Activated CD8-positive, alpha-beta T cell treated with anti-CD3 and anti-CD28 coated beads for 36 hours (primary cell): ENCODE measurements at regions not wholly inside any gene's neighbourhood (a gene's known extent, or its start where the extent isn't known, plus 50 kb on each side); places are given as distances from the start of the nearest gene placed in this dataset.

Experiments
- ATAC-seq: fragments of 200-7000 bp; cut with Tn5 transposase; one replicate; pipeline ENCODE4 v1.10.0; 2021; ENCODE audit warnings: mild to moderate bottlenecking, moderate library complexity
- CTCF ChIA-PET: fragments of 350-600 bp; sonication (Branson Sonifier 250); formaldehyde crosslinking; loops from one replicate; lab custom pipeline; 2021; ENCODE audit warnings: antibody characterized with exemption; lab: Charles Lee
- POLR2A ChIA-PET: fragments of 350-600 bp; sonication (Branson Sonifier 250); formaldehyde crosslinking; loops from one replicate; lab custom pipeline; 2021; ENCODE audit warnings: antibody characterized with exemption; lab: Charles Lee
- DNase-seq: peaks from one replicate; pipeline ENCODE4 v3.0.0-alpha.2; 2020
- H3K27ac Mint-ChIP-seq: one replicate; pipeline ENCODE4 v1.8.0; 2021; ENCODE audit warnings: mild to moderate bottlenecking, mixed read lengths
- H3K27me3 Mint-ChIP-seq: one replicate; pipeline ENCODE4 v1.8.0; 2021; ENCODE audit warnings: mixed read lengths
- H3K36me3 Mint-ChIP-seq: one replicate; pipeline ENCODE4 v1.8.0; 2021; ENCODE audit warnings: low read depth, mixed read lengths
- H3K4me1 Mint-ChIP-seq: one replicate; pipeline ENCODE4 v1.8.0; 2021; ENCODE audit warnings: low read depth, mixed read lengths
- H3K4me3 Mint-ChIP-seq: one replicate; pipeline ENCODE4 v1.8.0; 2021; ENCODE audit warnings: mild to moderate bottlenecking, moderate library complexity, mixed read lengths
- H3K9me3 Mint-ChIP-seq: one replicate; pipeline ENCODE4 v1.8.0; 2021; ENCODE audit warnings: mixed read lengths
- intact Hi-C: fragments of 100-400 bp; cut with micrococcal nuclease; formaldehyde crosslinking; loops from one replicate; pipeline ENCODE4 v1.10.0; 2022
- TF ChIP-seq, protein P1 (sequence below): fragments of 200-600 bp; IDR thresholded peaks from one replicate; pipeline ENCODE4 v1.8.0; 2022; ENCODE audit warnings: antibody characterized with exemption, mild to moderate bottlenecking

DNA sequence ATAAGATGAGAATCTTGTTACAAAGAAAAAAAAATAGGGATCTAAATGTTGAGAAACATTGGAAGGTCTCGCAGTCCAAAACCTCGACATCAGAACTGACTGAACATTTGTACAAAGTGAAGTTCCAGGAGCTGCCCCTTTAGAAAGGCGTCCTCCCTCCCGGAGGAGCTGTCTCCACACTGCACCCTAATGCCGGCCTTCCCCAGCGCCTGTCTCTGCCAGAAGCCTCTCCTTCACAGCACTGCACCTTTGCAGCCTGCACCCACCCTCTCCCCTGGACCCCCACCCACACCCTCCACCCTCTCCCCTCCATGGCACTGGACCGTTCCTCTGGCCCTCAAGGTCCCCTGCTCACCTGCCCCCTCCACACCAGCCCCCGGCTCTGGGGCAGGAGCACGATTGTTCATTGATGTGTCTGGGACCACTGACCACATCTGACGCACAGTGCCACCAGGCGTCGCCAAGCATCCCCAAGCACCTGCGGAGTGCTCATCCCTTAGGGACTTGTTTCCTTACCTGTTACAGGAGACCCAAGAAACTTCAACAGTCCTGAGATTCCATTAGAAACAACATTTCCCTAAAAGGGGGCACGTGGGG is 90.3 kb upstream of the SNTG2 start:
- Mint-ChIP-seq H3K27ac (no peak overlapping the region), H3K9me3 (peaks cover 1% of the 10 kb centered on the region), H3K4me1 (peaks cover 5% of the 10 kb centered on the region), H3K4me3 (no peak overlapping the region), H3K27me3 (no peaks in the 10 kb centered on the region), H3K36me3 (no peaks in the 10 kb centered on the region)
- ATAC-seq (no peak), DNase-seq (no peak)
- ChIA-PET CTCF (no interaction called here), POLR2A (no interaction called here)
- intact Hi-C loops: no loop called here
- TF ChIP-seq, protein P1, sequence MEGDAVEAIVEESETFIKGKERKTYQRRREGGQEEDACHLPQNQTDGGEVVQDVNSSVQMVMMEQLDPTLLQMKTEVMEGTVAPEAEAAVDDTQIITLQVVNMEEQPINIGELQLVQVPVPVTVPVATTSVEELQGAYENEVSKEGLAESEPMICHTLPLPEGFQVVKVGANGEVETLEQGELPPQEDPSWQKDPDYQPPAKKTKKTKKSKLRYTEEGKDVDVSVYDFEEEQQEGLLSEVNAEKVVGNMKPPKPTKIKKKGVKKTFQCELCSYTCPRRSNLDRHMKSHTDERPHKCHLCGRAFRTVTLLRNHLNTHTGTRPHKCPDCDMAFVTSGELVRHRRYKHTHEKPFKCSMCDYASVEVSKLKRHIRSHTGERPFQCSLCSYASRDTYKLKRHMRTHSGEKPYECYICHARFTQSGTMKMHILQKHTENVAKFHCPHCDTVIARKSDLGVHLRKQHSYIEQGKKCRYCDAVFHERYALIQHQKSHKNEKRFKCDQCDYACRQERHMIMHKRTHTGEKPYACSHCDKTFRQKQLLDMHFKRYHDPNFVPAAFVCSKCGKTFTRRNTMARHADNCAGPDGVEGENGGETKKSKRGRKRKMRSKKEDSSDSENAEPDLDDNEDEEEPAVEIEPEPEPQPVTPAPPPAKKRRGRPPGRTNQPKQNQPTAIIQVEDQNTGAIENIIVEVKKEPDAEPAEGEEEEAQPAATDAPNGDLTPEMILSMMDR: no peak

DNA sequence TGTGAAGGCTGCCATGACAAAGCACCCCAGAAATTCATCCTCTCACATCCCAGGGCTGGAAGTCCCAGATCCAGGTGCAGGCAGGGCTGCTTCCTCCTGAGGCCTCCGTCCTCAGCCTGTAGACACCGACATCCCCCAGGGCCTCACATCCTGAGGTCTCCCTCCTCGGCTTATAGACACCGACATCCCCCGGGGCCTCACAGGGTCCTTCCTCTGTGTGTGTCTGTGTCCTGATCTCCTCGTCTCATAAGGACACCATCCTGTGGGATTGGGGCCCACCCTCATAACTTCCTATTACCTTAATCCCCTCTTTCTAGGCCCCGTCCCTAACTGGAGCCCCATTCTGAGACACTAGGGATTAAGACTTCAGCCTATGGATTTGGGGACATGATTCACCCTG is 92.0 kb upstream of the SNTG2 start:
- ChIA-PET POLR2A (no interaction called here), CTCF (no interaction called here)
- Mint-ChIP-seq H3K4me1 (peaks cover 16% of the 10 kb centered on the region), H3K9me3 (peaks cover 14% of the 10 kb centered on the region), H3K27ac (no peak overlapping the region), H3K27me3 (no peaks in the 10 kb centered on the region), H3K36me3 (peaks cover 2% of the 10 kb centered on the region), H3K4me3 (no peak overlapping the region)
- ATAC-seq: no peak
- intact Hi-C loops: loop anchor here (10.0 kb wide), 1 partner anchor 686 kb away; no protein-coding TSS in a partner anchor
- TF ChIP-seq, protein P1: no peak
- DNase-seq: no peak

DNA sequence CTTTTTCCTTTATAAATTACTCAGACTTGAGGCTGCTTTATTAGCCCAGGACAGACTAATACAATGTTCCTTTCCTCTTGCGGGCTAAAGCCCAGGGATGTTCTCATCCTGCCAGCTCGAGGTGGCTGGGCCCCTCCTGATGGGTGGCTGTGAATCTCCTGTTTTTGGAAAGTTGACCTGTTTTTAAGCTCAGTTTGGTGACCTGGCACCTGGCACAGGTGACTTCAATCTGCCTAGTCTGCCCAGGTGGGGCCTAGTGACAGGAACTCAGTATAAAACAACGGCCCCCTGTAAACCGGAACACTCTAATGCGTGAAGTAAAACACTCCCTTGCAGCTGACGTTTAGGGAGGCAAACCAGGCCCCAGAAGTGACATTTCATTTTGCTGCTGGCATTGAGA is 92.7 kb upstream of the SNTG2 start:
- ChIA-PET POLR2A (no interaction called here), CTCF (no interaction called here)
- Mint-ChIP-seq H3K27ac (no peak overlapping the region), H3K9me3 (peaks cover 14% of the 10 kb centered on the region), H3K36me3 (peaks cover 2% of the 10 kb centered on the region), H3K4me1 (peaks cover 16% of the 10 kb centered on the region), H3K4me3 (no peak overlapping the region), H3K27me3 (no peaks in the 10 kb centered on the region)
- ATAC-seq (no peak), DNase-seq (no peak)
- TF ChIP-seq, protein P1: no peak
- intact Hi-C loops: loop anchor here (10.0 kb wide), 1 partner anchor 687 kb away; no protein-coding TSS in a partner anchor

DNA sequence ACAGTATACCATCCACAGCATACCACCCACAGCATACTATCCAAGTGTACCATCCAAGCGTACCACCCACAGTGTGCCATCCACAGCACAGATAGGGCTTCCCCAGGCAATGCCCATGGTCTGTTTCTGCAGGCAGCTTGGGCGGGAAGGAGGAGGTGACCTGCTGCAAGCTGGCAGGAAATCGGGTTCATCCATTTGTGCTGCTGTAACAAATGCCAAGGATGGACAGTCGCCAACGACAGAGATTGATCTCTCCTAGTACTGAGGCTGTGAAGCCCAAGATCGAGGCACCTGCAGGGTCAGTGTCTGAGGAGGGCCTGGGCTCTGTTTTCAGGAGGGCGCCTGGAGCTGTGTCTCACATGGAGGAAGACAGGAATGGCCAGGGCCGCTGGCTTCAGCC is 93.6 kb upstream of the SNTG2 start:
- no peak overlapping the region for H3K4me3 Mint-ChIP-seq
- ATAC-seq (no peak), DNase-seq (no peak)
- peaks cover 14% of the 10 kb centered on the region for H3K9me3 Mint-ChIP-seq
- H3K4me1 Mint-ChIP-seq: peaks cover 16% of the 10 kb centered on the region
- CTCF ChIA-PET: no interaction called here
- H3K36me3 Mint-ChIP-seq: peaks cover 2% of the 10 kb centered on the region
- TF ChIP-seq, protein P1: no peak
- H3K27ac Mint-ChIP-seq: no peak overlapping the region
- POLR2A ChIA-PET: no interaction called here
- no peaks in the 10 kb centered on the region for H3K27me3 Mint-ChIP-seq
- intact Hi-C loops: loop anchor here (10.0 kb wide), 1 partner anchor 688 kb away; no protein-coding TSS in a partner anchor

DNA sequence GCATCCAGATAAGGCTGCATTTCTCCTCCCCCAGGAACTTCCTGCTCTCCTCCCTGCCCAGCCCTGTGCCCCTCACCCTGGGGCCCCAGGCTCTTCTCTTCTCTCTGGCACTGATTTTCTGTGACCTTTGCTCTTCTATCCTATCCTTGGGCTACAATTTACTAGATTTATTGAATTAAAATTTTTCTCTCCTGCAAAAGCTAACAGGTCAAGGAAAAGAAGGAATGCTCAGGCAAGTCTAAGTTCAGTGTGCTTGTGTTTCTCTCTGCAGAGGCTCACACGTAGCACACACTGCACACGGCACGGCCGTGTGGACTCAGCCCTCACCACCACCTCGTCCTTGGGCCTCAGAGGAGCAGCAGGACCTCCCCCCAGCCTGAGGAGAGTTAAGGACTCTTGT is 94.2 kb upstream of the SNTG2 start:
- TF ChIP-seq, protein P1: no peak
- Mint-ChIP-seq H3K36me3 (peaks cover 2% of the 10 kb centered on the region), H3K4me1 (peaks cover 16% of the 10 kb centered on the region), H3K27ac (no peak overlapping the region), H3K27me3 (no peaks in the 10 kb centered on the region), H3K4me3 (no peak overlapping the region), H3K9me3 (peaks cover 14% of the 10 kb centered on the region)
- DNase-seq (no peak), ATAC-seq (no peak)
- CTCF ChIA-PET: interaction anchor here (0.9 to 1.2 kb wide), 4 partner anchors 12 to 690 kb away, joined by 3 to 4 read pairs (median 4); no protein-coding TSS in a partner anchor
- intact Hi-C loops: loop anchor here (10.0 kb wide), 1 partner anchor 688 kb away; no protein-coding TSS in a partner anchor
- POLR2A ChIA-PET: no interaction called here
